PFSK-1 (cell line): ENCODE measurements at regions not wholly inside any gene's neighbourhood (a gene's known extent, or its start where the extent isn't known, plus 50 kb on each side); places are given as distances from the start of the nearest gene placed in this dataset.

ENCODE experiments used
- FOXP2 ChIP-seq: optimal IDR thresholded peaks from 2 replicates; pipeline ENCODE3; 2011; ENCODE audit warnings: borderline replicate concordance, control low read depth, inconsistent platforms; ENCODE audit not compliant: insufficient read depth; ENCODE audit errors: extremely low read length, extremely low read depth
- POLR2AphosphoS5 ChIP-seq: IDR thresholded peaks from 2 replicates; pipeline ENCODE4 v1.6.1; 2012; ENCODE audit warnings: low read depth, mild to moderate bottlenecking, control low read depth, low read length, moderate library complexity
- REST ChIP-seq, 2 experiments: IDR thresholded peaks; 2 replicates each; pipeline versions ENCODE4 v1.6.1 to v1.8.0; 2011 to 2012; ENCODE audit warnings: low read depth in 2 of 2, low read length in 2 of 2, control low read depth in 1 of 2, inconsistent platforms in 1 of 2, mild to moderate bottlenecking in 1 of 2, moderate library complexity in 1 of 2; ENCODE audit not compliant: insufficient read depth in 1 of 2
- SIN3A ChIP-seq: IDR thresholded peaks from 2 replicates; pipeline ENCODE4 v1.6.1; 2012; ENCODE audit warnings: mild to moderate bottlenecking, low read length, moderate library complexity, borderline replicate concordance; ENCODE audit not compliant: insufficient read depth
- TAF1 ChIP-seq: IDR thresholded peaks from 2 replicates; pipeline ENCODE4 v1.6.1; 2012; ENCODE audit warnings: low read length, control low read depth, borderline replicate concordance; ENCODE audit not compliant: insufficient read depth

DNA sequence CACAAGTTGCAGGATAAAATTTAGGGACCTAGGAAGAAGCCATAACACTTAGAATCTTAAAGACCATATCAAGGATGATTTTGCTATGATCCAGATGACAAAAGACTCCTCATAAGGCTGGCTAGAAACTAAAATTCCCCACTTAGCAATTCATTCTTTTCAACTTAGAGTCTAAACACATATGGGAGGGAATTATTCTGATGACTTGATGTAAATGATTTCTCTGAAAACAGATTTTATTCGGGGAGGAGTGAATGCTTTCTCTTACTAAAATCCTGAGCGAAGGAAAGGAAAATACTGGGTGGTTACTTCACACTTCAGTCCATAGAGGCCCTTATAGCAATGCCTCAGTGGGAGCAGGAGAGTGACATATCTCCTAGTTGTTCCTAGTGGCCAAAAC is 138.7 kb upstream of the SORCS1 start:
- TF ChIP-seq FOXP2 (no peak), POLR2AphosphoS5 (no peak), SIN3A (no peak), REST (IDR thresholded peaks at IDR 0.05; ENCODE audit: insufficient read depth in 1 of 2, low read depth in 2 of 2, low read length in 2 of 2) (no peak), TAF1 (no peak)
